HG03108 (cell line): ENCODE measurements at regions not wholly inside any gene's neighbourhood (a gene's known extent, or its start where the extent isn't known, plus 50 kb on each side); places are given as distances from the start of the nearest gene placed in this dataset.

Experiments used
- ATAC-seq: cut with Tn5 transposase; IDR thresholded peaks from one replicate; pipeline ENCODE4 v1.9.1; 2021; ENCODE audit warnings: moderate library complexity; ENCODE audit not compliant: unreplicated experiment

GRCh38 chr1:177585302-177586220 is 384.3 kb downstream of the SEC16B start:
- no peak for ATAC-seq

- ATAC-seq: no peak
Observed at GRCh38 chr1:177573901-177574300, 396.0 kb downstream of the SEC16B start.

GRCh38 chr1:177571485-177572076 is 398.3 kb downstream of the SEC16B start:
- ATAC-seq: no peak

GRCh38 chr1:177571076-177571475 is 398.8 kb downstream of the SEC16B start:
- ATAC-seq: no peak

DNA sequence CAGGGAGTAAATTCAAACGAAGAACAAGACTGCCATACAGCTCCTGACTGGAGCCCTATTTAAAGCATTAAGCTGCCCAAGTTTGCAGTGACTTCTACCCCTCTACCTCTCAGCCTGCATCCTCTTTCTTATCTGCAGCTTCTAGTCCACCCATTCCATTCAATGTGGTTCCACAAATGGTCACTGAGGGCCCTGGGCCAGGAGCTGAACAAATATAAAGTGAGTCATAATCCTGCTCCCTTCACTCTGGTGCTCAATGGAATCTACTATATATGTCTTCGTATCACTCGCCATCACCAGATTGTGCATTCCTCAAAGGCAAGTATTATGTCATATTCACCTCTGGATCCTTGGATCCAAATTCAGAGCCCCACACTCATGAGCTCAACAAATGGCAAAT is 398.7 kb downstream of the BRINP2 start:
- ATAC-seq: no peak

DNA sequence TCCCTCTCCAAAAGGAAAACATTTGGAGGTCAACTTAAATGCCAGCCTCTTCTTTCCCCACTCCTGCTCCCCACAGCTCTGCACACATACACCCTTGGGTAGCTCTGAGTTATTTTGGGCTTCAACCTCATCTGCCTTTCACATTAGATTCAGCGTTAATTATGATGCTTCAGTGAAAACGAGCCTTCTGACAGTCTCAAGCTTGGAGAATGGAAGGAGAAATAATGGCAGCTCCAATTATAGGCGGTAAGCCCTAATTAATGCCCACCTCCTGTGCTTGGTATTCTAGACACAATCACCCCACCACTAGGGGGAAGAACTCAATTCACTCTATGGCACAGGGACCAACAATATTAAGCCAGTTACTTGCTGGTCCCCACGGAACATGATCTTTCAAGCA is 397.9 kb downstream of the BRINP2 start:
- ATAC-seq: no peak

GRCh38 chr1:177567393-177567792 is 396.6 kb downstream of the BRINP2 start:
- no peak for ATAC-seq

GRCh38 chr1:177566495-177566894 is 395.7 kb downstream of the BRINP2 start:
- no peak for ATAC-seq

GRCh38 chr1:177561436-177561835 is 390.7 kb downstream of the BRINP2 start:
- ATAC-seq: no peak

DNA sequence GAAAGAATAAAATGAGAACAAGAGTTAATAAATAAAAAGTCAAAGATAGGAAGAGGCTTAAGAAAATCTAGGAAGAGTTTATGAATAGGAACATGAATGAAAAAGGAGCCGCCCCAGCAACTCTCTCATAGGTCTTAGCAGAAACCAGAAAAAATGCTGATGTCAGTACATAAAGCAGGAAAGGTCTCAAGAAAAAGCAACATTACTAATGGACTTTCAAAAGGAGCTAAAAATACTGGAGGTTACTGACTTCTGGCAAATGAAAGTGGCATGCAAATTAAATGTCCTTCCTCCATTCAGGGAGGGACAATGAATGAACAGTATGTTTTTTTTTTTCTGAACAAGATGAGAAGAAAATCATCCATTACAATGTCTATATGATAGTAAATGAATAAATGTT is 387.6 kb downstream of the BRINP2 start:
- ATAC-seq: no peak

DNA sequence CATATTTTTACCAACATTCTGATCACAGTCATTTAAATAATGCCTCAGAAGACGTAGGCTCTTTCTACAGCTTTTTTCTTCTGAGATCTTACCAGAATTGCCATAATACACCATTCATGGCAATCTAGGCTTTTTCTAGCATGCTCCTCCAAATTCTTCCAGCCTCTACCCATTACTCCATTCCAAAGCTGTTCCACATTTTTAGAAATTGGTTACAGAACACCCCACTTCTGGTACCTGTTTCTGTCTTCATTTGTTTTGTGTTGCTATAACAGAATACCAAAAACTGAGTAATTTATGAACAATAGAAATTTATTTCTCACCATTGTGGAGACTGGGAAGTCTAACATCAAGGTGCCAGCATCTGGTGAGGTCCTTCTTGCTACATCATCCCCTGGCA is 385.4 kb downstream of the BRINP2 start:
- ATAC-seq: no peak

- ATAC-seq: no peak
Observed at GRCh38 chr1:177547200-177547599, 376.4 kb downstream of the BRINP2 start.

- ATAC-seq: no peak
Observed at GRCh38 chr1:177546346-177546745, 375.6 kb downstream of the BRINP2 start.

DNA sequence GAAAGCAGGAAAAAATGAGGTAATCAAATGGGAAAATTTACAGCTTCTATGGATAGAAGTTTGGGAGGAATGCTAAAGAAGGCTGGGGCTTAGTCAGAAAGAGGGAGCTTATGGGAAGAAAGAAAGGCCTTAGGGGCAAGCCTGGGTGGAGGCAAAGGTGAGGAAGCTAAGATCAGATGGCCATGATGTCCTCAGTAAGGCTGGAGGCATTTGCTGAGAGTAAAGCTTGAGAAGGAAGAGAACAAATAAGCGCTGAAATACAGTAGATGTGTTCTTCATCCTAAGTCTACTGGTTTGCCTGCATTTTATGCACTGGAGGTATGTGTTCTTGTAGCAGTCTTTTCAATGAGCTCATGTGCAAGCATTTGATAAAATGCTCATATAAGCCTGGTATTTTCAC is 355.4 kb downstream of the BRINP2 start:
- no peak for ATAC-seq

GRCh38 chr1:177525176-177525575 is 354.4 kb downstream of the BRINP2 start:
- ATAC-seq: no peak

- ATAC-seq: no peak
Observed at GRCh38 chr1:177517546-177517945, 346.8 kb downstream of the BRINP2 start.

DNA sequence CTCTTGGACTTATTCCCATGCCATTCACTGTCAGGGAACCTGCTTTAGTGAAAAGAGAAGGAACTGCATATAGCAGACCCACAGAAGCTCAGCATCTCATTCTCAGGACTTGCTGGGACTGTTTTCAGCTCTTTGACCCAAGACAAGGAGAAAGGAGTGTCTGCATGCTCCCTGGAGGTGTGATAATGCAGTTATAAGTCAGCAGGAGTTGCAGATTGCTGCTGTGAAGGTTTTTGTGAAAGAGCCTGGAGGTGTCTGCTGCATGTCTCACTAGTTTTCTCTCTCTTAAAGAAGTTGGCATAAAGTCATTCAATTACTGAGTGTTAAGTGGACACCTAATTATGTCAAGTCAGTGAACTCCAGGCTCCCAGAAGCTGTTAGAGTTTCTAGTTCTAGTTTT is 343.4 kb downstream of the BRINP2 start:
- ATAC-seq: no peak

GRCh38 chr1:177511036-177511435 is 340.3 kb downstream of the BRINP2 start:
- no peak for ATAC-seq

DNA sequence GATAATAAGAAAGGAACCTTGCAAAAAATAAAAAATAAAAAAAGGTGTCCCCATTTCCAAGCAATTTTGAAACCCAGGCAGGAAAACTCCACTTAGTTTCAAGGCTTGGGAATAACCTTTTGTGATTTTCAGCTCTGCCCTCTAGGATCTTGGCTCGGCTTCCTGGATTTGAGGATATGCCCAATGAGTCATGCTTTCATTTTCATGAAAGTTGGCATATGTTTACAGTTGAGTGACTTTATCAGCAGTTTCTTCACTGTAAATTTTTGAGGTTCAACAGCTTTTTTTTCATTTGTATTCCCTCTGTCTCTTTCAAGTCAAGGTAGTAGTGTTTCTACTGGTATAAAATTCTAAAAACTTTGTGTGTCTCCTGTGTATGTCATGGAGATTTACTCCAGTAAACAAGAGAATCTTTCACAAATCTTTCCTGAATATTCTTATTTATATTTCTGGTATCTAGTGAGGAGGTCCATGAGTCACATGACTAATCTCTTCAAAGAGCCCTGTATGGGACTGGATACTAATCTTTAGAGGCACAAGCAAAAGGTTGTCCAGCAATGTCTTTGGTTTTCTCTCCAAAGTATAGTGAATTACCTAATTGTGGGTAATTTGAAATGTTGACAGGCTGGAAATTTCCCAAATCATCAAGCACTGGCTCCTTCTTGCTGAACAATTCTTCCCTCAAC is 335.3 kb downstream of the BRINP2 start:
- ATAC-seq: no peak

DNA sequence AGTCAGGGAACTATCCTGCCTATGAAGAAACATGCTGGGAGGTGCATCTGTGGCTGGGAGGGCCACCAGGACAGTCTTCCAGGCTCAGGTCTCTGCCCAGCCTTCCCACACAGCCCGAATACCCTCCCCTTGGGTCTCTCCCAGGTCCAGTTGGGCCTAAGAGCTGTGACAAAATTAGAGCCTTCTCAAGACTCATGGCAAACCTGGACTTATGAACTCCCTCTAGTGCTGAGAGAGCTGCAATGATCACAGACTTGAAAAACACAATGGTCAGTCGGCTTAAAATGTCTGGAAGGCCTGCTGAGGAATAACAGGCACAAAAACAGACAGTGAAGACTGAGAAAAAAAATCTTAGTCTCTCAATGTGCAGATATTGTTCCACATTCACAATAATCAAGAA is 325.1 kb downstream of the BRINP2 start:
- no peak for ATAC-seq

DNA sequence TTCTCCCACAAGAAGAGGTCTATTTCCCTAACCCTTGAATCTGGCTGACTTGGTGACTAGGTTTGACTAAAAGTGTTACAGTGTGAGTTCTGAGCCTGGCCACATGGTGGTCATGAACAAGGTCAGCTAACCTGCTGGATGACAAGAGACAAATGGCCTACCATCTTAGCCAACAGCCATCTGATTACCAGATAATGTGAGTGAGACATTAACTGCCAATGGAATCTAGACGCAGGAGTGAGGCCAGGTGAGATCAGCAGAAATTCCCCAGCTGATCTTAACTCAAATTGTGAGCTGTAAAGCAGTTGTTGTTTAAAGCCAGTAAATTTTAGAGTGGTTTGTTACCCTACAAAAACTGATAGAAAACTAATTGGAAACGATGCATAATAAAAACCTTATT is 320.0 kb downstream of the BRINP2 start:
- ATAC-seq: no peak
